DOHH2 (cell line): ENCODE measurements at regions not wholly inside any gene's neighbourhood (a gene's known extent, or its start where the extent isn't known, plus 50 kb on each side); places are given as distances from the start of the nearest gene placed in this dataset.

Experiments
- EZH2phosphoT487 ChIP-seq: fragments of 200-600 bp; sonication (generic); IDR thresholded peaks from 2 replicates; pipeline ENCODE4 v1.6.1; 2017; ENCODE audit warnings: borderline replicate concordance, mild to moderate bottlenecking, antibody characterized with exemption, low read length, moderate library complexity, mixed read lengths
- TF ChIP-seq, protein P1 (sequence below): fragments of 200-600 bp; sonication (generic); IDR thresholded peaks from one replicate; pipeline ENCODE4 v1.5.1; 2014; ENCODE audit warnings: antibody characterized with exemption, mild to moderate bottlenecking, low read depth, low read length; ENCODE audit not compliant: poor library complexity, severe bottlenecking

DNA sequence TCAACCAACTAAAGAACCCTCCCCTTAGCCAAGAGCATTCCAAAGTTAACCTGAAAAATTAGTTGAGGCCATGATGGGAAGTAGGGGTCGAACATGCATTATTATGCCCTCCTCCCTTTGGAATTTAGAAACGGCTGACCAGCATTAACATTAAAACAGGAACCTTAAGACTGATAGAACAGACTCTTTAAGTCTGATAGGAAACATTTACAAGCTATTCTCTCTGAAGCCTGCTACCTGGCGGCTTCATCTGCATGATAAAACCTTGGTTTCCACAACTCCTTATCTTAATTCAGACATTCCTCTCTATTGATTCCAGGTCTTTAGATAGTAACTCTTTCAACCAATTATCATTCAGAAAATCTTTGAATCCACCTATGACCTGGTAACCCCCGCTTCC is 331.0 kb downstream of the CGGBP1 start:
- TF ChIP-seq, protein P1, sequence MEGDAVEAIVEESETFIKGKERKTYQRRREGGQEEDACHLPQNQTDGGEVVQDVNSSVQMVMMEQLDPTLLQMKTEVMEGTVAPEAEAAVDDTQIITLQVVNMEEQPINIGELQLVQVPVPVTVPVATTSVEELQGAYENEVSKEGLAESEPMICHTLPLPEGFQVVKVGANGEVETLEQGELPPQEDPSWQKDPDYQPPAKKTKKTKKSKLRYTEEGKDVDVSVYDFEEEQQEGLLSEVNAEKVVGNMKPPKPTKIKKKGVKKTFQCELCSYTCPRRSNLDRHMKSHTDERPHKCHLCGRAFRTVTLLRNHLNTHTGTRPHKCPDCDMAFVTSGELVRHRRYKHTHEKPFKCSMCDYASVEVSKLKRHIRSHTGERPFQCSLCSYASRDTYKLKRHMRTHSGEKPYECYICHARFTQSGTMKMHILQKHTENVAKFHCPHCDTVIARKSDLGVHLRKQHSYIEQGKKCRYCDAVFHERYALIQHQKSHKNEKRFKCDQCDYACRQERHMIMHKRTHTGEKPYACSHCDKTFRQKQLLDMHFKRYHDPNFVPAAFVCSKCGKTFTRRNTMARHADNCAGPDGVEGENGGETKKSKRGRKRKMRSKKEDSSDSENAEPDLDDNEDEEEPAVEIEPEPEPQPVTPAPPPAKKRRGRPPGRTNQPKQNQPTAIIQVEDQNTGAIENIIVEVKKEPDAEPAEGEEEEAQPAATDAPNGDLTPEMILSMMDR, result no peak
- no peak for TF ChIP-seq EZH2phosphoT487
